ENCODE measurements at regions not wholly inside any gene's neighbourhood (a gene's known extent, or its start where the extent isn't known, plus 50 kb on each side); places are given as distances from the start of the nearest gene placed in this dataset.

DNA sequence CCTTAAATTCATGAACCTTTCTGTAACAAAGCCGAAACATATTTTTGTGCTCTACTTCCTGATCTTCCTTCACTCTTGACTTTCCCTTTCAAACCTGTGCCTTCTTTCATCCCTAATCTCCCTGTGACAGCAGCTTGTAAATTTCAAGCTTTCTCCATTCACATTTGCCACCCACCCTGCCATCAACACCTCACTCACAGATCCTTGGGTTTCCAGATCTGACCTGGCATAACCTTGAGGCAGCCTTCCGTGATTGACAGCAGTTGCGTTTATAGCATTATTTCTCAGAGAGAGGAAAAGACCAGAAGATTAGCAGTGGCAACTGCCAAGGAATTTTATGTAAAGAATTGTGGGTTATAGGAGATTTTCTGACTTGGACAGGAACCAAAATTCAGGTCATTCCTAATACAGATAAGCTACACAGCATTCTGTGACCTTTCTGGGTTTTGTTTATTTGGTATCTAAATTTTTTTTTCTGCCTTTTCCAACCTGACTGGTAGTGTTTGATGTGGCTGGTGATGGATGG lies 260.0 kb downstream of the NR2F1-AS1 start:
- no peak for DNase-seq (ENCODE audit: low spot score)

DNA sequence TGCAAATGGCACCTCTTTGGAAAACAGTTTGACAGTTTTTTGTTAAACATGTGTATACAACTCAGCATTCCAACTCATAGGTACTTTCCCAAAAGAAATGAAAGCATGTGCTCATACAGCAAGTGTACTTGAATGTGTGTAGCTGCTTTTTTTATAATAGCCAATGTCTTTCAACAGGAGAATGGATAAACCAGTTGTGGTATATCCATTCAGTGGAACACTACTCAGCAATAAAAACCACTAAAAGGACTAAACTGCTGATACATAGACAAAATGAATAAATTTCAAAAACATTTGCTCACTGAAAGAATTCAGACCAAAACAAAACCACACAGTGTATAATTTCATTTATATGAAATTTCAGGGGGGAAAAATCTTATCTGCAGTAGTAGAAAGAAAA lies 267.3 kb downstream of the NR2F1-AS1 start:
- no peak for DNase-seq (ENCODE audit: low spot score)

DNA sequence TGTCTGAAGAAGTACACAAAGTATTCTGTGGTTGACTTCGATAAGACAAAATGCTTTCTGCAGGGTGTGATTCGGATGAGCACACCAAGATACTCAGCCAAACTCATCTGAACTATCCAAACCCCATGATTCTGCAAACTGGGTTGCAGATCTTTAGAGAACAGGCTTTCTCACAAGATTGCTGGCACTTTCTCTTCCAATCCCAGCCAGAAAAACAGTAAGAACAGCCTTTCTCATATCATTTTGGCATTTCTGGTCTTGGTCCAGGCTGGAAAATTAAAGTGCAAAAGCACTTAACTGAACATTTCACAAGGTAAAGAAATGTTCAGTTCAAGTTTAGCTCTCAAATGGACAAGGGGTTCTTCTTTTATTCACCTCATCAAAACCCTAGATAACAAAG lies 269.1 kb downstream of the NR2F1-AS1 start:
- no peak for DNase-seq (ENCODE audit: low spot score)

DNA sequence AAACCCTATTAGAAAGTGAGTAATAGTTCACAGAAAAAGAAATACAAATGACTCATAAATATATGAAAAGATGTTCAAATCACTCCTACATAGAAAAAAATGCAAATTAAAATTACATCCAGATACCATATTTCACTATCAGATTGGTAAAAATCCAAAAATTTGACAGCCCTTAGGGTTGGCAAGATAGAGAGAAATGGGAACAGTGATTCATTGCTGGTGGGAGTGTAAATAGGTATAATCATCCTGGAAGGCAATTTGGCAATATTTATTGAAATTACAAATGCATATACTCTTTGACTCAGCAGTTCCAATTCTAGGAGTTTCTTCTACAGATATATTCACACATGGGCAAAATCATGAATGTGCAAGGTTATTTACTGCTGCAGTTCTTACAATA lies 273.5 kb downstream of the NR2F1-AS1 start:
- DNase-seq (ENCODE audit: low spot score): no peak

DNA sequence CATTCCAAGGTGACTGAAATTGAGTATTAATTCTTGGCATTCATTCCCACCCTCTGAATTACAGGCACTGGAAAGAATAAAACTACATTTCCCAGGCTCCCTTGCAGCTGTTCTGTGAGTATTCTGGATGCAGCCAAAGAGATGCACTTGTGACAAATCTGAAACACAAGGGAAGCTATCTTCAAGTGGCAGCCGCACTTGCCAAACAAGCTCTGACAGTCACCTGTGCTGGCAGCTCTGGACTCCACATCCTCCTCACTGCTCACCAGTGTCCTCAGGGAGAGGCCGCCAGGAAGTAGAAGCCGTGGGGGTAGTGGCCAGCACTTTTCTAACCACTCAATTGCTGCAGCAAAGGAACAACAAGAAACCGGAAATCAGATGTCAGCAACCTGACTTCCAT lies 275.0 kb downstream of the NR2F1-AS1 start:
- DNase-seq (ENCODE audit: low spot score): peak; percentile 59

DNA sequence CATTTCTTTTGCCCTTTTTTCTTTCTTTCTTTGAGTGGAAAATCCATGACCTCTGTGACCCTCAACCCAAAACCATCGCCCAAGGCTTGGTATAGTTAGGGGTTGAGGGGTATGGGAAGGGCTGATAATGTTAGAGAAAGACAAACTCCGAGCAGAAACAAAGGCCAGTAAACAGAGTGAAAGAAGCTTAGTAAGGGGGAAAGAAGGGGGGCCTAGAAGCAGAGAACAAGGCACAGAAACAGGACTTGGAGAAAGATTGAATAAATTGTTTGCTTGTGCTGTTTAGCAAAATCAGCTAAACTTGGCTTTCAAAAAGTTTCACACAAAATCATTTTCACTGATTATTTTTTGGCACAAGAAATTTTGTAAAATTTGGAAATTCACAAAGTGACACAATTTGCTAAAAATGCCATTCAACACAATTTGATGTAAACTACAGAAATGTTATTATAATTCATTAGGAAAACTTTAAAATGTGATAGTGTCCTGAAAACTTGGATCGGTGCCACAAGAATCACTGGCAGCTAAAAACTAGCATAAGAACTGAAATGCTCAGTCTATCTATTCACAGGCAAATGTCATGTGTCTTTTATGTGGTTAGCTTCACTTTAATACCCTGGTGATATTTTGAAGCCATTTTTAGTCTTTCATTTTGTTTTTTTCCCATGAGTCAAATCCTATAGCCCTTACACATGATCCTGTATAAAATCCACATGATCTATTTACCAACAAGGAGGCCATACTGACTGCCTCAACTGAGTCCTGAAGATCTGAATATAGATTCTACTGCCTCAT lies 276.4 kb downstream of the NR2F1-AS1 start:
- no peak for DNase-seq (ENCODE audit: low spot score)

DNA sequence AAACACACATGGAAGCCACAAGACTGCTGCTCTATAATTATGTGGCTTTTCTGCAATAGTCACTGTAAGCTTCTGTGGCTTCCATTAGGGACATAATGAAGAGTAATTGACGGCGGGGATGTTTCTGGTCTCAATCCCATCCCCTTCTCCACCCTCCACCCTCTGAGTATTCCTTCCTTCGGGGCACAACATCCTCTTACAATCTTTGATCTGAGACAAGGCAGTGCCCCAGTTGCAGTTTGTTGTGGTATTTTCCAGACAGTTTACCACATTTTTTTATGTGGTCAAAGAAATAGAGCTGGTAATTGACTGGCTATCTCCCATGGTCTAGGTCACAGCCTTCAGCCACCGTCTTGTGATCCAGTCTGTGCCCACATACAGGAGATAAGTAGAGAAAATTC lies 277.7 kb downstream of the NR2F1-AS1 start:
- DNase-seq (ENCODE audit: low spot score): no peak

DNA sequence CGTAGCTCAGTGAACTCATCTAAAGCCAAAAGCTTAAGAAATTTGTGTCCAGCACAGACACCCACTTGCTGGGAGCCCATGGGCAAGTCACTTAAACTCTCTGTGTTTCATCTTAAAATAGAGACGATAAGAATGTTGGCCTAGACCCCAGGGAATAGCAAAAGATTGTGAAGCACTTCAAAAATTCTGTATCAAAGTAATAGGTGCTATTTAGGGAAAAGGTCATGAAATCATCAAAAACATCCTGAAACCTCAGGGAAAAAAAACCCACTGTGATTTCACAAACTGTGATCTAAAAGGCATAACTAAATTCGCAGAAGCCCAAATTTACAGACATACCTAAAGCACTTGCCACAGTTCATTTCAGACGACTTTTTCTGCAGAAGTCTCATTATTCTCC lies 278.3 kb downstream of the NR2F1-AS1 start:
- DNase-seq (ENCODE audit: low spot score): no peak

DNA sequence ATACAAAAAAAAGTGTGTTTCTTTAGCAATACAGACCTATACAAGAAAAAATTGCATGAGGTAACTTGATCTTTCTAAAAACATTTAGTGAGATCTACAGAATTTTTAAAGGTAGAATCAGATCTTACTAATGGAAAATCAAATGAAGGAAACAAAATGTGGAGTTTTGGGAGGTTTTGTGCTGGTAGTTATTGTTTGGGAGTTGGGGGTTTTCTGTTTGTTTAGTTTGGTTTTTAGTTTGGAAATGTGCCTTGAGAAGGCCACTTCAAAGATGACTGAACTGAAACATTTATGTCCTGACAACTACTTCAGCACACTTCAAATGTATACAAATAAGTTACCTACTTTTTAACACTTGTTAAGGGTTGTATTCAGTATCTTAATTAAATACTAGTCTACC lies 280.1 kb downstream of the NR2F1-AS1 start:
- DNase-seq (ENCODE audit: low spot score): no peak

DNA sequence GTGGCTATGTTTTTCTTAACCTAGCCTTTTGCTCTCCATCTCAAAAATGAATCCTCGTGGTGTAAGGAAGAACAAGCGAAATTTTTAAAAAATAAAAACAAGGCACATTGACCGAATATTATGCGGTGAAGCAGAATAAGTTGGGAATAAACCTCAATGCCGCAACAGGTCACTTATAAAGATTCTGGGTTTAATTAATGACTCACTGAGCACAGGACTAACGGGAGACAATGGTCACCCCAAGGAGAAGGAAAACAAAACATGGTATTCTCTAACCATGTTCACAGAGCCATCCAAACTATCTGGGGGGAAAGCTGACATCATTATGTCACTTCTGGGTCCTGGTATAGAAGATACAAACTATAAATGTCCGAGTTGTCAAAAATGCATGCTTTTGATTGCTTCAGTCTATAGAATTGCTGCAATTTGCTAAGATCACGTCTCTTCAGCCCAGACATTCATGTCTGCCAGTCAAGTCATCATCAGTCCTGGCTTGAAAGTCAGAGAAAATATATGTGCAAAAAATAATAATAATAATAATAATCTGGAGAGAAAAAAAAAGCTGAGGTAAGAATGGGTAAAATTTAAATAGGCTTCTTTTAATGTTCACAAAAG lies 280.6 kb downstream of the NR2F1-AS1 start:
- no peak for DNase-seq (ENCODE audit: low spot score)

DNA sequence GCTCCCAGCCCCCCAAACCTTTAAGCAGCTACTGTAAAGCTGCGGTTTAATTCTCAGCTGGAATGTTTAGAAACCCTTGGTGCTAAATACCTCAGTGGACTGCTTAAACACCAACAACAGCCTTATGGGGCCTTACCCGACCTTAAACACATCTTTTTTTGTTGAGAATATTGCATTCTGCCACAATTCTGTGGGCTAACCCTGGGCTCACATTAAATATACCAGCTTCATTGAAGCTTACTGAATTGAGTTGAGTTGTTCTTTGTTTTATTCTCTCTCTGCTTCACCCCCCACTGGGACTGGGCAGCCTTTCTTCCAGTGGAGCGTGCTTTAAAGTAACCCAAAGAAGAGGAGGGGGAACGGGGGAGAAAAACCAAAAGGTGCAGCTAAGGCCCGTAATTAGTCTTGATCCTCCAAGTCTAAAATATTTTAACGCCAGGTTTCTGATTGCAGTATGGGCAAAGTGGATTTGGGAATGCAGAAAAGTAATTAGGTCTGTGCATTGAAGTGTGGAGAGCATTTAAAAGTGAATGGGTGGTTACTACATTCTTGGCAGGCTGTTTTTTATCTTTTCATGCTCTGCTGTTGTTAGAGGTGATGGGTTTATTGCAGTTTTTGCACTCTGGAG lies 281.2 kb downstream of the NR2F1-AS1 start:
- DNase-seq (ENCODE audit: low spot score): no peak

DNA sequence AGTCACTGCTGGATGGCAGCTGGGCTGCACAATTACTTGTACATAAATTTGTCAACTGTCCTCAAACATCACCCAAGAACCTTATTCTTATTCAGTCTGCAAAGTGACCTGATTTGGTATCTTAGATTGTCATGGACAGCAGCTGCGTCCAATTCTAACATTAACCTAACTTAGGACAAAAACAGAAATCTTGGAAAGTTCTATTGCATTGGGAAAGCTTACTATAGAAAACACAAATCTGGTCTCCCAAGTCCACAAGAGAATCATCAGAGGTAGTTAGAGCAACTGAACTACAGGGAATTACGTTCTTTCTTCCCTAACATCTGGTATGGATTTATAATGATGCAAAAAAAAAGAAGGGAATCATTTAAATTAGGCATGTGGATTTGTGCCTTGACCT lies 283.9 kb downstream of the NR2F1-AS1 start:
- no peak for DNase-seq (ENCODE audit: low spot score)

DNA sequence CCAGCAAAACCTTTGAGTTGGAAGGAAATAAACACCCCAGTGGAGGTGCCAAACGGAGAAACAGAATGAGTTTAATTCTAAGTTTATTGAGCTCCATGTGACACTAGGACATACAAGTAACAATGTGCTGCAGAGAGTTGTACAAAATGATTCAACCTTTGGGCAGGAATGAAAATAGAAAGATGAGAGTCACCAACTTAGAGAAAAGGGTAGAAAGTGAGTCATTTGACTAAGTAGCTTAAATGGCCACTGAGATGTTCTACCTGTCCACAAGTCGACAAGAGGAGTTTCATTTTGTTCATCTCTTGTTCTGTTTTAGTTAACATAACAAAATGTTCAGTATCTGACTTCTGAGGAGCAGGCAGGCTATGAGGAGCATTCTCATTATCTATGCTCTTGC lies 284.7 kb downstream of the NR2F1-AS1 start:
- no peak for DNase-seq (ENCODE audit: low spot score)

DNA sequence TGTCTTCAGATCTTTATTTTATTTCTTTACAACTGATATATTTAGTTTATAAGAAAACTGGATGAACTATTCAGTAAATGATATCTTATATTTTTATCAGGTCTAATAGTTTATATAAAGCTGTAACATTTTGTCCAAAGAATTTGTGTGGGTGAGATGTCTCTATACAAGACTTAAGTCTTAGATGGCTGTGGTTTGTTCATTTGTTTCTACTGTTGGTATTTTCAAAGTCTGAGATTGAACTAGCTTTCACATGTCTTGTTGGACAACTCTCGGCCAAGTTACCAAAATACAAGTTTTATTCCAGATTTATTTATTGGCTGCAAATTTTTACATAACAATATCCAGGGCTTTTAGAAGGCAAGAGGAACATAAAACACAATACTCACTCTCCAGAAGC lies 286.0 kb downstream of the NR2F1-AS1 start:
- DNase-seq (ENCODE audit: low spot score): no peak

DNA sequence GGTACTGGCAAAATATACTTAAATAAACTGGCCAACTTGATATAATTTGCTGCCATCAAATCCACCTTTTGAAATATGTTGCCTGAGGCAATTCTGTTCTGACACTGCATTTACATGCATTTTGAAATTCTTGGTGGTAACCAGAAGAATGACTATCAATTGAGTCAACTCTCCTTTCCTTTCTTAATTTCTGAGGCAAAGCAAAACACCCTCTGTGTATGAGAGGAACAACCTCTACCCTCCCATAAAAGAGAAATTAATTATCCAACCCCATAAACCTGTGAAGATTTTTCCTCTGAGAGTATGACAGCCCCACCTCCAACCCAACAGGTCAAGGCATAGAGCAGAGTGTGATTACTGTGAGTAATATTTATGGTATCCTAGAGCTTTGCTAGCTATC lies 286.8 kb downstream of the NR2F1-AS1 start:
- DNase-seq (ENCODE audit: low spot score): no peak

DNA sequence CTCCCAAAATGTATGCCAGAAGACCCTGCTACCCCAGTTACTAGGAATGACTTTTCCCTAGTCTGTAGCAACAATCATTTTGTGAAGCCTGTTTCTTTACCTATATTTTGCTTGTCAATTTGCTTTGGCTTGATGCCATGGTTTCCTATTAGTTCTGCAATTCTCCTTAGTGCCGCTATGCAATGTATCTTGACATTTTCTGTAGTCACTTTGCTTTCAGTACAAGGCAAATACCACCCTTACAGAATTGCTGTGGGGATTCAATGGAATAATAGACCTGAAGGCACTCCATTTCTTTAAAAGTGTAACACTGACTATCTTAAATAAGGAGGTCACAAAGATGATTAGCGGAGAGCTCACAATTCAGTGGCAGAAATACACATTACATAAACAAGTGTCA lies 291.1 kb downstream of the NR2F1-AS1 start:
- no peak for DNase-seq (ENCODE audit: low spot score)

DNA sequence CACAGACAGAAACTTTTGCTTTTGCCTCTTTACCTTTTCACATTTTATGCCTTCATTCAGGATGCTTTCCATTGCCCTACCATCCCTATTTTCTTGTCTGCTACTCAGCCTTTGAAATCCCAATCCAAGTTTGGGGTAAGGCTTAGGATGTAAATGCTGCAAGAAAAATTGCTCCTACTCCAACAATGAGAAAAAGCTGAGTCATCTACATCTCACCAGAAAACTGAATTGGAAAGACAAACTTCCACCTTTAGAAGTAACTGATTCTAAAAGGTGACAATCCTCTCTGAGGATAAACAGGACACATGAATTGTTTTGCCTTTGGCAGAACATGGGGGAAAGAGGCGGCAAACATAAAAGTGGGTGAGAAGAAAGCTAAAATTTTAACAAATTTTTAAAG lies 295.6 kb downstream of the NR2F1-AS1 start:
- DNase-seq (ENCODE audit: low spot score): no peak

DNA sequence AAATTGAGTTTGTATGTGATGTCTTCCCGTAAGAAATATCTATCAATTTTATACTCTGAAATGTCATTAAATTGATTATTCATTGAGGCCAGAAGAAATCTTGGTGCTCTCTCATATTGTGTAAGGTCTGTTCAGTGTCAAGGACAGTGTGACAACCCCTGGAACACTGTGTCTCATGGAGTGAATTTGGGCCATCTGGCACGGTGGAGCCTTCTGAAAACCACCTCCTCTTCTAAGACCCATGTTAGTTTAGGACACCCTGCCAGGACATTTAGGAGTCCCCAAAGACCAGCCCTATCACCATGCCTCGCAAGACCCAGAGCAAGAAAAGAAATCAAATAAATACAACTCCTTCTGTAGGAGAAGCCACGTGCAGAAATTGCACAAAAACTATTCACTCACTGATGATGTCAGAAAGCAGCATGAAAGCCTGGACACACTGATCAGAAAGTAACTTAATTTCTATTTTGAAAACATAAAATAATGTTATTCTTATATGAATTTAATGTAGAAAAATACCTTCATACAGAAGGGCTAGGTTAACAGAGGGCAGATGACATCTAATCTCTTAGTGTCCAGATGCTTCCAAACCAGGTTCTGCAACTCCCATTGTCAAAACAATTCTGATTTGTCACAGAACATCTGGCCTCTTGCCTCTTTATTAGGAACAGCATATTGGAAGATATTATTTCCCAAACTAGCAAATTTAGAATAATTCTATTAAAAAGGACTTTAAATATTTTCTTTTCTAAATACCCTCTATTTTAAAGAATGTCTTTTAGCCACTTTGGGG lies 298.8 kb downstream of the NR2F1-AS1 start:
- no peak for DNase-seq (ENCODE audit: low spot score)

DNA sequence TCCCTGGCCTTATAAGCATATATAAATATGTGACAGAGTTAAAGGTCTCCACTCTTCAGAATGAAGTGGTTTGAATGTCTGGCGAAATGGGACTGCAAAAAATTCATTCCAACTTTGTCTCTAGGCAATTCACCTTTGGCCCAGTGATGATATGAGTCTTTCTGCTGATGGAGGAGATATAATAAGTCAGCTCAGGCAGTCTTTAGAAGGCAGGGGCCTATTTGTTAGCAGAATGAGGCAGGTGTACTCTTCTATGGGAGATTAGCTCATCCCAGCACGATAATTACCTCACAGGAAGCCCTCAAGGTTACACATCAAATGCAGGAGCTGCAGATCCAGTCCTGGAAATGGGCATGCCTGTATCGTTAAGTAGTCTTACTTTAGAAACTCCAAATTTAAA lies 300.5 kb downstream of the NR2F1-AS1 start:
- no peak for DNase-seq (ENCODE audit: low spot score)

DNA sequence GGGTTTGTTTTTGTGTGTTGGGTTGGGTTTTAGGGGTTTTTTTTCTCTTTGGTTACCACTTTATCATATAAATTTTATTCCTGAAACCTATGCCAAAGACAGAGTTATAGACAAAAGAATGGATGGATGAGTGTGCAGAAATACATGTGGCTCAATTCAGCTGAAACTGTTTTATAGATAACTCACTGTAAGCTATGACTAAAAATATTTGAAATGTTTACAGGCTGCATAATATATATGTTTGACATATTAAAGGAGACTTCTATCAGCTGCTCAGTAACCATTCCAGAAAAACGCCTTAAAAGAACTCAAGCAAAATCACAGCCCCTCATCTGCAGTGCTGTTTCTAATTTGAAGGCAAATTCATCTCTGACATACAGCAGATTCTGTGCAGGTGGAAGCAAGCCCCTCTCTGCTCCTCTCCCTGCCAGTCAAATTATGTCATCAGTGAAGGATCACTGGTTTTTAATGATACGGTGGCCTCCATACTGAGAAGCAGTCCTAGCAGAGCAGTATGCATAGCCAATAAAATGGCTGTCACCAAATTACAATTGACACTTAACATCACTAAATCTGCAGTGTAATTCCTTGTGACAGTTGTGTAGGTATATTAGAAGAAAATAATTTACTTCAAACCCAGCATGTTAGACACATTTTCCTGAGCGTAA lies 301.6 kb downstream of the NR2F1-AS1 start:
- DNase-seq (ENCODE audit: low spot score): no peak

DNA sequence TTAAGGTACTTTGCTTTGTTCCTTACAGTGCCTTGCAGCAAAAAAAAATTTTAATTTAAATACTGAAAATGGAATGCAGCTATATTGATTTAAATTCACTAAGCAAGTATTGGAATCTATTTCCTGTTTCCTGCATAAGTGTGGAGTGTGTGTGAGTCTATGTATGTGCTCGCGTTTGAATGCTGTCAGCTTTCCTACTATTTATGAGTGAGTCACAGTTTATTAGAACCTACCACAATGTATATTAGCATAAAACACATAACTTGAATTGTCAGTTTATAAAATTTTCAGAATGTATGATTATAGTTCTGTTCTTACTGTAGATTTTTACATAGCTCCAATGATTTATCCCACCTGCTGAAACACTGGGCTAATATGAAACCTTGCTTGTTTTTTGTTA lies 302.1 kb downstream of the NR2F1-AS1 start:
- peak; percentile 31 for DNase-seq (ENCODE audit: low spot score)
